Activated CD4-positive, alpha-beta T cell treated with anti-CD3 and anti-CD28 coated beads for 1 hour (primary cell): ENCODE measurements at regions not wholly inside any gene's neighbourhood (a gene's known extent, or its start where the extent isn't known, plus 50 kb on each side); places are given as distances from the start of the nearest gene placed in this dataset.

ENCODE experiments used
- DNase-seq: peaks from one replicate; pipeline ENCODE4 v3.0.0-alpha.2; 2020

DNA sequence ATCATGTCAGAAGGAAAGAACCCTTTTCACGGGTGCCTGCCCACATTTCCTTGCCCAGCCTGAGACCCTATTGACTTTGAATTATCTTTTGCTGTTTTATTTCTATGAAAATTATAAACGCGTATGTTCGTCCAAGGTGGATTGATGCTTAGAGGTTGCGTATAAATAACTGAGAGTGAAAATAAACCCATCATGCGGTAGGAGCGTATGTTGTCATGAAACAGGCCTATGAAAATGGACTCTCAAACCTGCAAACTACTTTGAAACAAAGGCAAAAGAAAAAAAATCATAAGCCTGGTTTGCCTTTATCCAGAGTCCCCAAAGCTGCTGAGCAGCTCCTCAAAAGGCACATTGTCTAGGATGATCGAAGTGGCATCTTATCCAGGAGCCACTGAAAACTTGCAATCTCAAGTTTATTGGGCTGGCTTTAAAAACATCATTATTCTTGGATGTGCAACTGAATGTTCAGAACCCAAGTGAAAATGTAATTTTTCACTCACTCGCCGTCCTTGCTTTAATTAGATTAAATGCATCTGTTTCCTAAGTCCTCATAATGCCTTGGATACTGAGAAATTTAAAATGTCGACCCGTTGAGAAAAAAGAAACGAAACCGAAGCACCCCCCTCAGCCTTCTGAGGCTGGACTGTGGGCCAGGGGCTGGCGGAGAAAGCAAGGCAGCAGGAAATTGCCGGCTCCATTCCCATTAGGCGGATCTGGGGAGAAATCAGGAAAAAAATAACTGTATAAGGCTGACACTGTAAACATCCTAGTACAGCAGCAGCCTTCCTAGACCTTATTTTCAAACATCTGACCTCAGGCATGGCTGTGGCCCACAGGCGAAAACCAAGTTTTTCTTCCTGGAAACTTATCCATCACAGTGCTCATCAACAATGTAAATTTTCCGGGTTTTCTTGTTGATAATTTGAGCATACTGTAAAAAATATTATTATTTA lies 82.9 kb upstream of the PPARA start:
- no peak for DNase-seq

DNA sequence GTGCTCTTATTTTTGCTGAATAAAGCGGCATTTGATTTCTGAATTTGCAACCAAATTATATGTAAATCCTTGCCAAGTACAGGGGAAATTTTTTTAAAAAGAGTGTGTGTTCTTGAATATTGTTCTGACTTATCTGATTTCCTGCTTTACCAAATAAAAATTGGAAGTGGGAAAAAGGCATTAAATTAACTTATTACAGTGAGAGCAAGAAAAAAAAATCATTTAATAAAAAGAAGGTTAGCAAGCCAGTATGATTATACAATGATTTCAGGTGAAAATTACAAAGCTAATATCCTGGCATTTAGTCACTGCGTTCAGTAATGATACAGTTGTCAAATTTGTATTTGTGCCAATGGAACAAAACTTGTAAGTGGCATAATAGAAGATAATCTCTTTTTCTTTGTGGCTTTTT lies 82.1 kb upstream of the PPARA start:
- no peak for DNase-seq

DNA sequence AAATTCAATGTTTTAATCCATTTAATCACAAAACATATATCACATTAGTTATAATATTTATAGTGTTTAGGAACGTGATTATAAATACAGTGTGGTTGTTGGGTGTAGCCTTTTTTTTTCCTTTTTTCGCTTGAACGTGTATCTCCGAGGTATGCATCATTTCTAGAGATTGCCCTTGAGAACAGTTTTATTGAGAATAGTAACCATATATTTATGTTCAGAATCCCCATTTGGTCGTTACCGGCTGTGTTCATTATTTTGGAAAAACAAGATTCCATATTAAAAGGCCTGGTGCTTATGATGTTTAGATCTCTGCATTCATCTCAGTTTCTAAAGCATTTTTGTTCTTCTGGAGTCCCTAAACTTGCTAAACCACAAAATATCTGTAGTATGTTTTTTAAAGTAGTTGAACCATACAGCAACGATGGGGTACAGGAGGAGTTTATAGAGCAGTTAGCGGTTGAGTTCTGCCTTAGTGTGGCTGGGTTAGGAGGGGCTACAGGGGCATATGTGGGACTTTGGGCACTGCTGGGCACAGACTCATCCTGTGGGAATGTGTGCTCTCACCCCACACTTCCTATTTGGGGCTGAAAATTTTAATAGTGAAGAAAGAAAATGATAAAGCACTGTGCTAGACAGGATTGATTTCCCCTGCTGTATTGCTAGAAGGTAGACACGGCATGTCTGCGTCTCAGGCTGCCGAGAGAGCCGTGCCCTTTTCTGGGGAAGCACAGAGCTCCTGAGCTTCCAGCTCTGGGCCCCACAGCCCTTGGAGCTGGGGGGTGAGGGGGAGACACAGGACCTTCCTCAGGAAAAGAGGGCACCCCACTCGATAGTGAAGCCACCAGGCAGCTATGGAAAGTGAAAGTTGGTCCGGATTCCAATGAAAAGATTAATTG lies 81.5 kb upstream of the PPARA start:
- no peak for DNase-seq

DNA sequence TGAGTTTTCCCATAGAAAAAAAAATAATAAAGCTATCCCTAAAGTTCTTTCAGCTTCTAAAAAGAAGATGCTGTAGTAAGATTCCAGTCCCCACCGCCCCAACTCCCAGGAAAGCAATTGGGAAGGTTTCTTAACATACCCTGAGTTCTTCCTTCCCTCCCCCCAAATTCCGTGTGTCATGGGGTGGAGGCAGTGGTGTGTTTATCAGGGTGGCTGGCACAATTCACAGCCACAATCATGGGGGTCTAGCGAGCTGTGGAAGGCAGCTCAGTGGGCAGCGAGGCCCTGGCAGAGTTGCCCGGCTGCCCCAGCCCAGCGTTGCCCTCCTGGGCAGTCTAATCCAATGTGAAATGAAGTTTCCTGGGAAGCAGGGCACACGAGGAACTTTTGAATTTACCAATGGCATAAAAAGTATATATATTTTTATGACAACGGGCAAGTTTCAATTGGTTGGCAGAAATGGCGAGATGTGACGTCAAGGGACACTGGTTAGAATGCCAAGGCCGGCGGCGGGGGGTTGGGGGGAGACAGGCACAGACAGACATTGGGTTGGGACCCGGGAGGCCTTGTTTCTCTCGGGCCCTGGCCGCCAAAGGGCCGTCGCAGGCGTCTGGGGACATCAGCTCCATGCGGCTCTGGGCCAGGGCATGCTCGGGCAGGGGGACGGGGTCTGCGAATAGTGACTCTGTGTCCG lies 80.7 kb upstream of the PPARA start:
- no peak for DNase-seq

GRCh38 chr22:46070215-46070802 lies 80.0 kb upstream of the PPARA start:
- DNase-seq, result no peak

DNA sequence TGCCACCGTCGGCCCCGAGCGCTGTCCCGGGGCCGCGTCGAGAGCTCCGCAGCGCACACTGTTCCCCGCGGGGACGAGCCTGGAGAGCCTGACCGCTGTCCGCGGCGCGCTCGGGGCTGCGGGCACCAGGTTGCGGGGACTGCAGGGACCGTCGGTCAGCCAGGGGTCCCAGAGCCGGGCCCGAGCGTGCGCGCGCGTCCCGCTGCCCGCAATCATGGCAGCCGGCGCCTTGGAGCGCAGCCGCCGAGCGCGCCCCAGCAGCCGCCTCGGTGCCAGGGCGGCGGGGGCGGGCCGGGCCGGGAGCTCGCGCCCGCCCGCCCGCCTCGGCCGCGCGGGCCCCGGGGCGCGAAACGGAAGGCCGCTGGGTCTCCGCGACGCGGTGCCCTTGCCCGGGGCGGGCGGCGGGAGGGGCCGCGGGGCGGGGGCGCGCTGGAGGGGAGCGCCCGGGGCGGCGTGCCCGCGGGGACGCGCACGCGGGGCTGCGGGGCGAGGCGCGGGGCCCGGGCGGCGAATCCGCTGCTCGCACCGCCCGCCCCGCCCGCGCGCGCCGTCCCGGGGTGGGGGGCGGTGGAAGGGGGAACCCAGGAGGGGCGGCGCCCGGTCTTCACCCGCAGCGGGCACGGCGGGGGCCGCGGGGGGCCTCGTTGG lies 79.4 kb upstream of the PPARA start:
- DNase-seq, result peak; percentile 24

DNA sequence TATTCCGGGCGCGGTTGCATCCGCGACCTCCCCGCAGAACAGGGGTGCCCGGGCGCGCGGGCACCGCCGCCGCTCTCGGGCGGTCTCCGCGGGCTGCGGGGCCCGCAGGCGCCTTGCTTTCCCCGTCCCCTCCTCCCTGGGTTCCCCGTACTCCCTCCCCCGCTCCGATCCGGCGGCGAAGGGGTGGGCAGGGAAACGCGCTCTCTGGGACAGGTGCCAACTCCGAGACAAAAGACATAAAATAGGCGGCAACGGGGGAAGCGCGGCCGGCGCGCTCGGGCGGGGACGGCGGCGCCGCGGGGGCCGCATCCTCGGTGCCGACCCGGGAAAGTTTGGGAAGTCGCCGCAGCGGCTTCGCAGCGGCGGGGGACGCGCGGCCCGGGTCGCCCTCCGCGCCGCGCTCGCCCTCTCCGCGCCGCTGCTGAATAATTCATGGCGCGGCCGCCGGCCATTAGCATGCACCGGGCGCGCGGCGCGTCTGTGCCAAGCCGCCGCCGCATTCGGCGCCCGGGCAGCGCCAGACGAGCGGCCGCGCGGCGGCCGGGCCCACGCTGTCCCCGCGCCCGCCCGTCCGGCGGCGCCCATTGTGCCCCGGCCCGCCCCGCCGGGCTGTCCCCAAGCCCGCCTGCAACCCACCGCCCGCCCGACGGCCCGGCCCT lies 78.7 kb upstream of the PPARA start:
- DNase-seq, result peak; percentile 46

DNA sequence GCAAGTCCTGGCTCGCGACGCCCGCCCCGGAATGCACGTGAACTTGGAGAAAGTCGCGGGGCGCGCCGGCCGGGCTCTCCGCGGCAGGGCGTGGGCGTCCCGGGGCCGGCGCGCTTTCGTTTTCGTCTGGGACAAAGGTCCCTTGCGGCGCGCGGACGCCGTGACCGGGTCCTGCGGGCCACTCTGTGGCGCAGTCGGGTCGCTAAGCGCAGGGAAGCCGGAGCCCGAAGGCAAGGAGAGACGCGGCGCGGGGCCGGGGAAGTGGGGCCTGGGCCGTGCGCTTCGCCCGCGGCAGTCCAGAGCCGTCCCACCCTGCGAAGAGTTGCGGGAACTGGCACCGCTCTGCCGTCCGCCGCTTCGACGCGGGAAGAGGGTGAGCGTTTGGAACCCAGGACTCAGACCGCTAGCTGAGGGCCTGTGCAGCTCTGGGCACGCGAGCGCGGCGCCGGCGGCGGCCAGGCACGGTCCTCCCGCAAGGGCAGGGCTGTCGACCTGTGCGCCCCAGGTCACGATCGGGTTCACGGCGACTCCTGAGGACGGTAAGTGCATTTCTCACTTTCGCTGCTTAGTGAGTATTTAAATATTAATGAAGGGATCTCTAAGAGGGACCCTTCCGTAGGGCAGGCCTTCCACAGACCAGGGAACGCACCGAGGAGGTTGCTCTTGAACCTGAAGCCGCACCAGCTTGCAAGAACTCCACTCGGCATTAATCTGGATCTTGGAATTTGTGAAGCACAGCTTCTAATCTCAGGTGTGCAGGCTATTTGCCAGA lies 78.0 kb upstream of the PPARA start:
- no peak for DNase-seq

GRCh38 chr22:46072981-46073682 lies 77.2 kb upstream of the PPARA start:
- no peak for DNase-seq

DNA sequence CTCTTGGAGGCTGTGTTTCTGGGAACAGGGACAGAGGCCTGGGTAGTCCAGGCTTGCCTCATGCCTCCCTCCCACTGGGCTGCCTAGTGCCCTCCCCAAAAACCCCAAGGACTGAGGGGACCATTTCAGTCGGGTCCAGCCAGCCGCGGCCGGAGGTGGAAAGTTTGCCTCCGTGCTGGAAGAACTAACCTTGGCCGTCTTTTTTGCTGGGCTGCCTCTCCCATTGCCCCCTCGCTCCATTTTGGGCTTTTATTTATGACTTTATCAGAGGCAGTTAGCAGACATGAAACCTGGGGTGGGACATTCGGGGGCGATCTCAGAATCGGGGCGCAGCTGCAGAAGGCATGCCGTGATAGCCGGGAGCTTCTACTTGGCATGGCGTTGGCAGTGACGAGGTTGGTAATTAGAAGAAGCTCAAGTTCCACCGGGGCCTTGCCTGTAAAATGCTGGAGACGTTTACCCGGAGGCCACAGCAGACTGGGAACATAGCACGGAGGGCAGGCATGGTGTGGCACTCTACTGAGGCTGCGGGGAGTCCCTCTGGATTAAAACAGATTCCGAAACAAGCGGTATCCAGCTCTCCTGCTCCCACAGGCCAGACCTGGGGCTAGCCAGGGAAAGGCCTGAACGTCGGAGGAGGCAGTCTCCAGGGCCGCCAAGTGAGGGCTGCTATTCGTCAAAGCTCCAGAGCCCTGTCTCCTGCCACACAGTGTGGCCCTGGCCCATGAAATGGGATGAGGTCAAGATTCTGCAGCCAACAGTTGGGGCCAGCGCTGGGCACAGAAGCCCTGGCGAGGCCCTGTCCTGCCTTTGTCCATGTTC lies 76.4 kb upstream of the PPARA start:
- DNase-seq, result no peak

- no peak for DNase-seq
Measured at GRCh38 chr22:46074771-46075551, 75.4 kb upstream of the PPARA start.

DNA sequence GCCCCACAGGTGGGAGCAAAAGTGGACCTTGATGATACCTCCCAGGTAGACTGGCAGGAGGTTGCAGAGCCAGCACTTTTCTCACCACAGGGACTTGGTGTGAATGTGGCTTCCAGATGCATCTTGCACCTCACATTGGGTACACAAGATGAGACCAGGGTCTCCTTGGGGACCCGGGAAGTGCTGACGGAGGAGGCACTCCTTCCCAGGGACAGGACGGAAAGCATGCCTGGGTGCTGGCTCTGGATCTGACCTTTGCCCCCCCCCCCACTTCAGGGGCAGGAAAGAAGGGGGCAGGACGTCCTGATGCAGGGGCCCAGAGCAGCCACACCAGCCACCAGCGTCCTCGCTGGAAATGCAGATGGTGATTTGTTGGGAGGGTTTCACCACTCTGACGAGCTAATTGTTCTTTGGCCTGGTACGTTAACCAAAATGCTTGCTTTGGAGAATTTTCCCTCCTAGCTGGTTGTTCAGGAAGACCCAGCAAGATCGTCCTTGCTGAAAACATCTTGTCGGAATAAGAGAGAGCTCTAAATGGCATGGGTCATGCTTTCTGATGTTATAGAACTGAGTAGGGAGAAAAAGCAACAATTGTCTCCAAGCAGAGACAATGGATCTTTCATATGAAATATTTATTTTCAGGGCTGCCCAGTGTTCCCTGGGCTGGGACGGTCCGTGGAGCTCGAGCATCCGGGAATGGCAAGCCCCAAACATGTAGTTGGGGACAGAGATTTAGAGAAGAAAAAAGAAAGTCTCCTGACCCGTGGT lies 74.4 kb upstream of the PPARA start:
- no peak for DNase-seq

DNA sequence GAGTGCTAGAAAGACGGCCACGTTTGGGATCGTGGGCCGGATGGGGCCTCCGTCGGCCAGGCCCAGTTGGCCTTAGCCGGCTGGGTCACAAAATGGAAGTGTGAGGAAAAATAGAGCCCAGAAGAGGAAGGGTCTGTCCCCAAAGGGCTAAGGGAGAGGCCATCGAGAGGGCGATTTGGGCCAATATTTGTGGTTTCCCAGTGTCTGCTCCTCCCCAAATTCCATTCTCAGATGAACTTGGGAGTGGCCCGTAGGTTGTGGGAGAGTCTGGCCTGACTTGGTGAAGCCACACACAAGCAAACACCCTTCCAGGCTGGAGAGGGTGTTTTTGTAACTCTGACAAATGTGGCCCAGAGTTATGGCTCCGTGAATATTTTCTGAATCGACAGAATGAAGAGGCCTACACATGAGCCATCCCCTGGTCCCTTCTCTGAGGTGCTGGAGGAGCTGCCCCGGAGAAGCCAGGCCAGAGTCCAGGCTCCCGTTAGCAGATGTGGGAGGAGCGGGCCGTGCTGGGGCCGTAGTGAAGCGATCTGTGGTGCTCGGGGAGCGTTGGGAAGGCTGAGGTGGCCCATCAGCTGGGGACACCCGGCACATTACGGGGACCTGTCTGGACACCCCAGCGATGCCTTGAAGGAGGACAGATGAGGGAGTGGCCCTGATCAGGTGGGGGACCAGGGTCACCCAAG lies 73.5 kb upstream of the PPARA start:
- no peak for DNase-seq

DNA sequence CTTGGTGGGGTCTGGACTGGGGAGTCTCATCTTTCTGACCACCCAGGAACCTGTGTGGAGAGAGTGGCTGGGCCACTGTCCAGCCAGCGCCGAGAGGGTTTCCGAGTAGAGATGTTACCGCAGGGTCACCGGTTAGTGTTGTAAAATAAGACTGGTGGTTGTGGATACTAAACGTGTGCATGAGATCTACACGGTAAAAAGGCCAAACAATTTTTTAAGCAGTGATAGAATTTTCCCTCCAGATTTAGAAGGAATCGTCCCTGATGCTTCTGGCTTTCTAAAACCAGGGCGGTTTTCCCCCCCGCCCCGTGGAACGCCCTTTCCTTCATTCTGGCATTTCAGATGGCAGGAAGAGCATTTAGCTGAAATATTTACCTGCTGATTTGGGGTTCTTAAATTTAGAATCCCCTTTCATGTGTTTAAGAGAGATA lies 72.6 kb upstream of the PPARA start:
- DNase-seq, result no peak

- DNase-seq, result no peak
Measured at GRCh38 chr22:46078241-46079092, 71.9 kb upstream of the PPARA start.
